Loucy (cell line): ENCODE measurements at regions not wholly inside any gene's neighbourhood (a gene's known extent, or its start where the extent isn't known, plus 50 kb on each side); places are given as distances from the start of the nearest gene placed in this dataset.

ENCODE experiments used
- H2AFZ ChIP-seq: fragments of 200-600 bp; sonication (generic); 2 replicates; pipeline ENCODE4 v1.6.0; 2016; ENCODE audit warnings: antibody characterized with exemption, mild to moderate bottlenecking, low read length, moderate library complexity
- H3F3A ChIP-seq: fragments of 200-600 bp; 2 replicates; pipeline ENCODE4 v1.6.0; 2016; ENCODE audit warnings: antibody characterized with exemption, low read depth, mild to moderate bottlenecking
- H3K27me3 ChIP-seq: fragments of 200-600 bp; sonication (generic); 2 replicates; pipeline ENCODE4 v1.6.1; 2014; ENCODE audit warnings: low read length, mild to moderate bottlenecking; ENCODE audit not compliant: insufficient read depth, poor library complexity, severe bottlenecking
- H3K36me3 ChIP-seq: fragments of 200-600 bp; sonication (generic); 2 replicates; pipeline ENCODE4 v1.6.1; 2016; ENCODE audit warnings: low read length; ENCODE audit not compliant: insufficient read depth
- H3K4me1 ChIP-seq: fragments of 200-600 bp; sonication (generic); 2 replicates; pipeline ENCODE4 v1.5.1; 2014; ENCODE audit warnings: low read length, mild to moderate bottlenecking; ENCODE audit not compliant: insufficient read depth, poor library complexity, severe bottlenecking
- H3K4me2 ChIP-seq: fragments of 200-600 bp; sonication (generic); 2 replicates; pipeline ENCODE4 v1.6.0; 2014; ENCODE audit warnings: antibody characterized with exemption, low read length, low read depth, mild to moderate bottlenecking; ENCODE audit not compliant: poor library complexity, severe bottlenecking
- H3K4me3 ChIP-seq: fragments of 200-600 bp; sonication (generic); 2 replicates; pipeline ENCODE4 v1.5.1; 2014; ENCODE audit warnings: low read length, mild to moderate bottlenecking, mixed read lengths; ENCODE audit not compliant: poor library complexity, severe bottlenecking
- H3K79me2 ChIP-seq: fragments of 200-600 bp; sonication (generic); 2 replicates; pipeline ENCODE4 v1.6.1; 2014; ENCODE audit warnings: low read length; ENCODE audit not compliant: insufficient read depth
- H3K9ac ChIP-seq: fragments of 200-600 bp; sonication (generic); 2 replicates; pipeline ENCODE4 v1.6.0; 2014; ENCODE audit warnings: mild to moderate bottlenecking, low read depth, low read length, moderate library complexity; ENCODE audit not compliant: poor library complexity, severe bottlenecking
- H3K9me2 ChIP-seq: fragments of 200-600 bp; sonication (generic); replicated peaks from 2 replicates; pipeline ENCODE4 v1.6.1; 2016; ENCODE audit warnings: low read depth, low read length, mixed read lengths
- H3K9me3 ChIP-seq: fragments of 200-600 bp; sonication (generic); 2 replicates; pipeline ENCODE4 v1.6.1; 2014; ENCODE audit warnings: mild to moderate bottlenecking, antibody characterized with exemption, low read length, low read depth; ENCODE audit not compliant: insufficient read depth
- H4K20me1 ChIP-seq: fragments of 200-600 bp; sonication (generic); 2 replicates; pipeline ENCODE4 v1.6.0; 2014; ENCODE audit warnings: antibody characterized with exemption, low read length, mild to moderate bottlenecking; ENCODE audit not compliant: insufficient read depth, poor library complexity, severe bottlenecking
- CTCF ChIP-seq: fragments of 200-600 bp; sonication (generic); conservative IDR thresholded peaks from 2 replicates; pipeline ENCODE4 v1.5.1; 2014; ENCODE audit warnings: mild to moderate bottlenecking, antibody characterized with exemption, low read length
- EZH2phosphoT487 ChIP-seq: fragments of 200-600 bp; IDR thresholded peaks from 2 replicates; pipeline ENCODE4 v1.6.1; 2018; ENCODE audit warnings: antibody characterized with exemption, mild to moderate bottlenecking, moderate library complexity, borderline replicate concordance

DNA sequence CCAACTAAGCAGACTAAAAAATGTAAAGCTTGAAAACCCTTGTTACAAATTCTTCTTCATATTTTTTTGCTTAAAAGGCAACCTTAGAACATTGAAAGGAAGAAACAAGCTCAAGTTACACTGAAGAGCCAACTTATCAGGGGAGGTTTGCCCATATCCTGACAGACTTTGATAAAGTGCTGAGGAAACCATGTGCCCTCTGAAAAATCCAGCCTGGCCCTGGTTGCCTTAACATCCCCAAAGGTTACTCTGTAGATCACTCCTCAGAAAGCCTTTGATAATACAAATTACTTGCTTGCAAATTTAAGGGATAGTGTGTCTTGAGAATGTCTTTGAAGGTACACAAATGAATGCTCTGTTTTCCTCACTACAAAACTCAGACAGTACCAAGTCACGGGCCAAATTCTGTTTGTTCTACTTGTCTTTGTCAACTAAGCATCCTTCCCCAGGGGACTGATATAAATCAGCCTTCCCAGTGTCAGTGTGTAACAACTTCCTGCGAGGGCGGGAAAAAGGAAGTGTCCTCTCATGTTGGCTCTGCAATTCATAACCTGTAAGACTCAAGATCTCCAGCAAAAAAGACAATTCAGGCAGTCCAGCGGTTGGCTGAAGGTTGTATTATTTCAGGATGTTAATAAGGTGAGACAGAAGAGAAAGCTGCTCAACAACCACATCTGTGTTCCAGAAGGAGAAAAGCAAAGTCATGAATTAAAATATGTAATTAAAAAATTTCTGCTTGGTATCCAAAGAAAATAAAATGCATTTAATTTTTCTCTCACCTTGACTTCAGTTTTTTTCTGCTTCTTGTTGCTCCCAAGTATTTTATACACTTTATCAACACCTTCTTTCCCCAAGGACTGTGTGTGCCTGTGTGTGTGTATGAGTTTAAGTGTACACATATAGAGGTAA, 199.9 kb downstream of the PIK3R1 start:
- Histone ChIP-seq H3K4me3 (peak overlapping the region; percentile 18), H3K9me2 (no peaks in the 10 kb centered on the region), H3K9me3 (no peaks in the 10 kb centered on the region), H3K4me2 (peak overlapping the region; percentile 64), H2AFZ (no peak overlapping the region), H3K36me3 (no peaks in the 10 kb centered on the region), H4K20me1 (no peaks in the 10 kb centered on the region), H3K27me3 (no peaks in the 10 kb centered on the region), H3F3A (no peaks in the 10 kb centered on the region), H3K9ac (no peak overlapping the region), H3K79me2 (no peaks in the 10 kb centered on the region), H3K4me1 (peaks cover 33% of the 10 kb centered on the region)
- TF ChIP-seq CTCF (no peak), EZH2phosphoT487 (no peak)

DNA sequence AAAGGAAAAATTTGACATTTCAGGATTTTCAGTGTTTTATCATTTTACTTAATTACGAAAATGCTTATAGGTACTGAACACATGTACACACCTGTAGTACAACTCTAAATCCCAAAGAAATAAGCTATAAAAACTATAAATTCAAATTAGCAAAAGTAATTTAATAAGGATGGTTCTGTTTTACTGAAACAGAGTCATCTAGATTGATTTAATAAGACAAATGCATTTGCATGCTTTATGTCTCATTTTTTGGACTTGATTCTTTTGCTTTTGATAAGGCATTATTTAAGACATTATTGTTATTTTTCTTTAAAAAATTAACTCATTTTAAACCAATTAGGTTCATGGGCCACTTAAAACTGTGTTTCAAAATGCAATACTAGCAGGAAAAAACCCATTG, 201.2 kb downstream of the PIK3R1 start:
- H3K27me3 ChIP-seq: no peaks in the 10 kb centered on the region
- H3K4me3 ChIP-seq: no peak overlapping the region
- no peaks in the 10 kb centered on the region for H3K9me2 ChIP-seq
- no peaks in the 10 kb centered on the region for H4K20me1 ChIP-seq
- no peak overlapping the region for H3K9ac ChIP-seq
- no peaks in the 10 kb centered on the region for H3K36me3 ChIP-seq
- H3K4me2 ChIP-seq: no peak overlapping the region
- no peak for TF ChIP-seq EZH2phosphoT487
- TF ChIP-seq CTCF: no peak
- no peaks in the 10 kb centered on the region for H3F3A ChIP-seq
- H3K4me1 ChIP-seq: peaks cover 46% of the 10 kb centered on the region
- H2AFZ ChIP-seq: no peak overlapping the region
- no peaks in the 10 kb centered on the region for H3K9me3 ChIP-seq
- no peaks in the 10 kb centered on the region for H3K79me2 ChIP-seq

- Histone ChIP-seq H3K36me3 (no peaks in the 10 kb centered on the region), H2AFZ (no peak overlapping the region), H3K9ac (no peak overlapping the region), H3K4me1 (peaks cover 57% of the 10 kb centered on the region), H4K20me1 (no peaks in the 10 kb centered on the region), H3K4me3 (no peak overlapping the region), H3F3A (no peaks in the 10 kb centered on the region), H3K9me3 (no peaks in the 10 kb centered on the region), H3K4me2 (no peak overlapping the region), H3K9me2 (no peaks in the 10 kb centered on the region), H3K27me3 (no peaks in the 10 kb centered on the region), H3K79me2 (no peaks in the 10 kb centered on the region)
- no peak for TF ChIP-seq EZH2phosphoT487
- TF ChIP-seq CTCF: no peak
These were observed 202.6 kb downstream of the PIK3R1 start for GRCh38 chr5:68418201-68418600.
